AG20443 (cell line): ENCODE measurements at regions not wholly inside any gene's neighbourhood (a gene's known extent, or its start where the extent isn't known, plus 50 kb on each side); places are given as distances from the start of the nearest gene placed in this dataset.

Experiments used
- DNase-seq: peaks from one replicate; pipeline ENCODE4 v3.0.0; 2012; ENCODE audit warnings: low spot score, mixed read lengths

- no peak for DNase-seq
These were observed 113.2 kb downstream of the HERPUD2 start for GRCh38 chr7:35581605-35582210.

GRCh38 chr7:35576031-35576573, 118.8 kb downstream of the HERPUD2 start:
- DNase-seq: no peak

GRCh38 chr7:35571611-35572240, 123.2 kb downstream of the HERPUD2 start:
- no peak for DNase-seq

- DNase-seq: no peak
These were observed 124.0 kb downstream of the HERPUD2 start for GRCh38 chr7:35570937-35571336.

DNA sequence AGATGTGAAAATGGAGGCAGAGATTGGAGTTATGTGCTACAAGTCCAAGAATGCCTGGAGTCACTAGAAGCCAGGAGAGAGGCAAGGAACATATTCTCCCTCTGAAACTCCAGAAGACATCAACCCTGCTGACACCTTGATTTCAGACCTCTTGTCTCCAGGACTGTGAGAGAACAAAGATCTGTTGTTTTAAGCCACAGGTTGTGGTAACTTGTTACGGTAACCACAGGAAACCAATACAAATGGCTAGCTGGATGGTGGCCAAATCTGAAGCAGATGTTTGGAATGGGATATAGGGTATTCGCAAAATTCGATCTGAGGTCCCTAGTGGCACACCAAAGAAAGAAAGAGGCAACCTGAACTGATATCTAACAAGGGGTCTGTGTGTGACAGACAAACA, 129.0 kb downstream of the HERPUD2 start:
- no peak for DNase-seq

GRCh38 chr7:35558841-35559240, 136.1 kb downstream of the HERPUD2 start:
- DNase-seq: no peak

- no peak for DNase-seq
These were observed 138.1 kb downstream of the HERPUD2 start for GRCh38 chr7:35556515-35557471.

- no peak for DNase-seq
These were observed 139.0 kb downstream of the HERPUD2 start for GRCh38 chr7:35555934-35556333.

DNA sequence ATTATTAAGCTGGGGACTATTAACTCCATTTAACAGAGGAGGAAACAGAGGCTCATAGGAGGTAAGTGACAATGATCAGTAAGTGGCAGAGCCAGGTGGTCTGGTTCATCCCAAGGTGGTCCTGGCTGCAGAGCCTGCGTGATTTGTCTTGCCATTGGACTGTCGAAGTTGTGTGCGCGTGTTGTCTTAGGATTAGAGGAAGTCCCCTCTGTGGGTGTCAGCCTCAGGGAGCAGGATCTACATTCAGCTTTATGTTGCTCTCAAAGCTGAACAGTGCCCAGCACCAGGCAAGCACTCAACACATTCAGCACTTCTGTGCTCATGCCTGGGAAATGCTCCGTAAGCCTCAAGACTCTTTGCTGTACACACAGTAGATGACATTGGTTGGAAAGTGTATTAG, 139.5 kb downstream of the HERPUD2 start:
- DNase-seq: no peak

- DNase-seq: no peak
These were observed 141.4 kb downstream of the HERPUD2 start for GRCh38 chr7:35553519-35553918.

DNA sequence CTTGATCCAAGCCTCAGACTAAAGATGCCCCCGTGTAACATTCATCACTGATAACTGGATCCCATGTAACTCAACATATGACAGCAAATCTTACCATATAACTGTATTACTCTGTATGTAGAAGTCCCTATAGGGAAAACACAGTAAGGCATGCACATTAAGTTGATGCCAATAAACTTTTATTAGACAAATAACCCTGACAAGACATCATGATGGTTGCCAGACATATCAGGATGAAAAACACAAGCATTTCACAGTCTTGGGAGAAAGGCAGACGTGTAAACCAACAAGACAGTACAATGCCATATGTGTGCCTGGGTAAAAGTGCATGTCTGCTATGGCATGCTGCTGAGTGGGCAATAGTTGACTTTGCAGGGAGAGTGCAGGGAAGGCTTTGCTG, 142.2 kb downstream of the HERPUD2 start:
- DNase-seq: no peak

GRCh38 chr7:35551321-35552081, 143.4 kb downstream of the HERPUD2 start:
- no peak for DNase-seq

DNA sequence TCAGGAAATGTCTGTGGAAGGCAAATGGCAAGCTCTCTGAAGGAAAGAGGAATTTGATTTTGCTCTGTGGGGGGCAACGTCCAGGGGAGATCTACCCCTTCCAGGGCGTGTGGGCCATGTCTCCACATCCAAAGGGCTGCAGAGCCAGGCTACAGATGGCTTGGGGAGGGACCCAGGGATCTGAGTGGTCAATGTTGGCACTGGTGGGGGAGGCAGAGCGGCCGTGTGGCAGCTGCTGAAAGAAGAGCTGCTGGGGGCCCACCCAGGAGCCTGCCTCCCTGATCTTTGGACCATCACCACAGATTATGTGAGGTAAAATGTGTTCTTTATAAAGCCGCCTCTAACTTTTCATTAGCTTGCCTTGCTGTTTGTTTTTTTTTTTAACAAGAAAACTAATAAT, 144.1 kb downstream of the HERPUD2 start:
- DNase-seq: no peak

GRCh38 chr7:35549781-35550180, 145.2 kb downstream of the HERPUD2 start:
- DNase-seq: no peak

GRCh38 chr7:35548291-35548690, 146.6 kb downstream of the HERPUD2 start:
- no peak for DNase-seq

GRCh38 chr7:35546691-35547429, 148.1 kb downstream of the HERPUD2 start:
- no peak for DNase-seq

- DNase-seq: no peak
These were observed 149.1 kb downstream of the HERPUD2 start for GRCh38 chr7:35545831-35546230.

DNA sequence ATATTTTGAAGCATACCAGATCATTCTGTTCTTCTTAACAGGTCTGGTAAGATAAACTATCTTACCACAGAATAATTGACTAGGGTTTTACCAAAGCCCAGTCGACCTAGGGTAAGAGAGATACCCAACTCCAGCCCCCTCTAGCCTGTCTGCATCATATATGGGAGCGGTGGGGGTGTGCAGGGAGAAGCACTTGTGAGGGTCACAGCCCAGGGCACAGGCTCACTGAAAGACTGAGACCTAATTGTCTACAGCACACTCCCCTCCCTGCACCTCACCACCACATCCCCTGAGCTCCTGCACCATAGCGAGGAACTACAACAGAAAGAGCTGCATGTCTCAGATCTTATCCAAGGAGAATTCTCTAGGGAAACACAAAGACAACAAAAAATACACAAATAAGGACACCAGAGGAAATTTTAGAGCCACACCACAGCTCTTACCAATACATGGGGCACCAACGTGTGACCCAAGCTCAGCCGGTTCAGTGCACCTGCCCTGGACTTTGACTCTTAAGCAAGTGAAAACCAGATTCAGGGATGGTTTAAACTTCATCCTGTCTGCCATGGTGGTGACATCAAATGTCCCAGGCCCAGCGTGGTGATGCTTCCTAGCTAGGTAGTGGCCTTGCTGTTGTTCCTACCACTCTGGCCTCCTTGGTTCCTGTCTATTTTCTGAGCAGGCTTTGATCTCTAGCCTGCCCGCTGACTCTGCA, 150.8 kb downstream of the HERPUD2 start:
- no peak for DNase-seq

- DNase-seq: peak; percentile 95
These were observed 157.6 kb downstream of the HERPUD2 start for GRCh38 chr7:35537067-35538023.
